Smooth muscle cell (in vitro differentiated cells): ENCODE measurements at regions not wholly inside any gene's neighbourhood (a gene's known extent, or its start where the extent isn't known, plus 50 kb on each side); places are given as distances from the start of the nearest gene placed in this dataset.

Experiments
- DNase-seq: peaks from one replicate; lab custom pipeline; 2025; ENCODE audit not compliant: unreplicated experiment; lab: John Stamatoyannopoulos, UW
- H2AFZ ChIP-seq: fragments of 200-600 bp; sonication (generic); 2 replicates; pipeline ENCODE4 v1.6.0; 2016; ENCODE audit warnings: antibody characterized with exemption, low read depth, mild to moderate bottlenecking
- H3F3A ChIP-seq: fragments of 200-600 bp; sonication (generic); 2 replicates; pipeline ENCODE4 v1.6.0; 2017; ENCODE audit warnings: antibody characterized with exemption, low read depth
- H3K27ac ChIP-seq: fragments of 200-600 bp; sonication (generic); 2 replicates; pipeline ENCODE4 v1.5.1; 2016; ENCODE audit warnings: low read depth, mild to moderate bottlenecking
- H3K27me3 ChIP-seq: fragments of 200-600 bp; sonication (generic); 2 replicates; pipeline ENCODE4 v1.6.1; 2016; ENCODE audit warnings: low read depth, mild to moderate bottlenecking
- H3K36me3 ChIP-seq: fragments of 200-600 bp; sonication (generic); 2 replicates; pipeline ENCODE4 v1.5.1; 2016; ENCODE audit warnings: low read depth
- H3K4me1 ChIP-seq: fragments of 200-600 bp; sonication (generic); 2 replicates; pipeline ENCODE4 v1.5.1; 2016; ENCODE audit warnings: low read depth
- H3K4me2 ChIP-seq: fragments of 200-600 bp; sonication (generic); 2 replicates; pipeline ENCODE4 v1.6.0; 2016; ENCODE audit warnings: mild to moderate bottlenecking
- H3K4me3 ChIP-seq: fragments of 200-600 bp; sonication (generic); 2 replicates; pipeline ENCODE4 v1.5.1; 2016; ENCODE audit warnings: mild to moderate bottlenecking
- H3K79me2 ChIP-seq: fragments of 200-600 bp; sonication (generic); 2 replicates; pipeline ENCODE4 v1.6.0; 2016; ENCODE audit warnings: low read depth, mild to moderate bottlenecking
- H3K9ac ChIP-seq: fragments of 200-600 bp; sonication (generic); 2 replicates; pipeline ENCODE4 v1.6.0; 2016; ENCODE audit warnings: low read depth
- H3K9me3 ChIP-seq: fragments of 200-600 bp; sonication (generic); replicated peaks from 2 replicates; pipeline ENCODE4 v1.5.1; 2016; ENCODE audit warnings: low read depth
- H4K20me1 ChIP-seq: fragments of 200-600 bp; sonication (generic); 2 replicates; pipeline ENCODE4 v1.6.0; 2016; ENCODE audit warnings: low read depth
- CTCF ChIP-seq: fragments of 200-600 bp; sonication (generic); IDR thresholded peaks from 2 replicates; pipeline ENCODE4 v1.5.1; 2017; ENCODE audit warnings: borderline replicate concordance, mild to moderate bottlenecking, antibody characterized with exemption; ENCODE audit not compliant: insufficient read depth, poor library complexity, severe bottlenecking
- WGBS: methylation state at CpG from one replicate; pipeline ENCODE4 v1.1.7; 2016; ENCODE audit warnings: low lambda C conversion rate; 5-methylcytosine and 5-hydroxymethylcytosine counted together

- H3F3A ChIP-seq, result no peaks in the 10 kb centered on the region
- no peak overlapping the region for H3K4me3 ChIP-seq
- H3K9ac ChIP-seq, result no peak overlapping the region
- 89% methylated on average over 3 of the region's 3 CpGs for WGBS
- H4K20me1 ChIP-seq, result no peaks in the 10 kb centered on the region
- no peaks in the 10 kb centered on the region for H3K36me3 ChIP-seq
- no peaks in the 10 kb centered on the region for H3K4me1 ChIP-seq
- H3K4me2 ChIP-seq, result no peak overlapping the region
- peak overlapping the region; percentile 43 for H2AFZ ChIP-seq
- H3K9me3 ChIP-seq, result no peaks in the 10 kb centered on the region
- H3K27me3 ChIP-seq, result no peaks in the 10 kb centered on the region
- no peak overlapping the region for H3K27ac ChIP-seq
- no peak for DNase-seq
- H3K79me2 ChIP-seq, result no peaks in the 10 kb centered on the region
- TF ChIP-seq CTCF, result no peak
Measured at GRCh38 chr11:80815752-80816453, 1375.1 kb upstream of the TENM4 start.

GRCh38 chr11:80814813-80815212, 1374.0 kb upstream of the TENM4 start:
- Histone ChIP-seq H3F3A (no peaks in the 10 kb centered on the region), H3K4me2 (no peak overlapping the region), H3K4me3 (no peak overlapping the region), H3K27me3 (no peaks in the 10 kb centered on the region), H3K36me3 (no peaks in the 10 kb centered on the region), H3K27ac (no peak overlapping the region), H3K9ac (no peak overlapping the region), H3K9me3 (no peaks in the 10 kb centered on the region), H3K79me2 (no peaks in the 10 kb centered on the region), H2AFZ (no peak overlapping the region), H3K4me1 (no peaks in the 10 kb centered on the region), H4K20me1 (no peaks in the 10 kb centered on the region)
- no peak for DNase-seq
- 80% methylated on average over 1 of the region's 1 CpG for WGBS
- TF ChIP-seq CTCF, result no peak

GRCh38 chr11:80810695-80811094, 1369.9 kb upstream of the TENM4 start:
- Histone ChIP-seq H3K4me2 (no peak overlapping the region), H3K36me3 (no peaks in the 10 kb centered on the region), H3K27ac (no peak overlapping the region), H3K9me3 (no peaks in the 10 kb centered on the region), H2AFZ (no peak overlapping the region), H3K79me2 (no peaks in the 10 kb centered on the region), H3K4me1 (no peaks in the 10 kb centered on the region), H3F3A (no peaks in the 10 kb centered on the region), H3K9ac (no peak overlapping the region), H3K4me3 (no peak overlapping the region), H3K27me3 (no peaks in the 10 kb centered on the region), H4K20me1 (no peaks in the 10 kb centered on the region)
- DNase-seq, result no peak
- no peak for TF ChIP-seq CTCF
- WGBS, result 82% methylated on average over 4 of the region's 4 CpGs

- Histone ChIP-seq H3K27ac (no peak overlapping the region), H3F3A (no peaks in the 10 kb centered on the region), H3K36me3 (no peaks in the 10 kb centered on the region), H3K27me3 (no peaks in the 10 kb centered on the region), H3K9me3 (no peaks in the 10 kb centered on the region), H2AFZ (no peak overlapping the region), H3K4me3 (no peak overlapping the region), H3K9ac (no peak overlapping the region), H4K20me1 (no peaks in the 10 kb centered on the region), H3K79me2 (no peaks in the 10 kb centered on the region), H3K4me2 (no peak overlapping the region), H3K4me1 (no peaks in the 10 kb centered on the region)
- TF ChIP-seq CTCF, result no peak
- no peak for DNase-seq
- WGBS, result 36% methylated on average over 8 of the region's 8 CpGs
Measured at GRCh38 chr11:80798174-80798573, 1357.3 kb upstream of the TENM4 start.
